ENCODE measurements at regions not wholly inside any gene's neighbourhood (a gene's known extent, or its start where the extent isn't known, plus 50 kb on each side); places are given as distances from the start of the nearest gene placed in this dataset.

GRCh38 chr15:37788767-37789396, 145.6 kb upstream of the TMCO5A start:
- no peak overlapping the region for H3K4me3 ChIP-seq (ENCODE audit: low read length)
- H3K9me3 ChIP-seq (ENCODE audit: control insufficient read depth in 1 of 2, insufficient read depth in 1 of 2, low read length in 2 of 2) = no peaks in the 10 kb centered on the region
- no peak overlapping the region for H3K4me3 Mint-ChIP-seq
- no peaks in the 10 kb centered on the region for H3K36me3 ChIP-seq (ENCODE audit: insufficient read depth, low read length)
- DNase-seq (no peak), ATAC-seq (ENCODE audit: poor library complexity) (no peak)
- H3K27me3 Mint-ChIP-seq = no peaks in the 10 kb centered on the region
- ChIA-PET POLR2A (no interaction called here), CTCF (no interaction called here)
- H3K4me1 ChIP-seq (ENCODE audit: insufficient read depth, low read length) = no peaks in the 10 kb centered on the region
- intact Hi-C loops (cut with DNase I, micrococcal nuclease) = no loop called here
- H3K36me3 Mint-ChIP-seq (ENCODE audit: low read depth) = no peaks in the 10 kb centered on the region
- no peak for TF ChIP-seq CTCF (IDR thresholded peaks at IDR 0.05)
- H3K27ac Mint-ChIP-seq = no peak overlapping the region
- H3K4me1 Mint-ChIP-seq (ENCODE audit: low read depth) = no peaks in the 10 kb centered on the region
- H3K27me3 ChIP-seq (ENCODE audit: control insufficient read depth in 1 of 2, insufficient read depth in 2 of 2, low read length in 2 of 2) = no peaks in the 10 kb centered on the region
- no peak overlapping the region for H3K27ac ChIP-seq (ENCODE audit: low read depth in 1 of 2, low read length in 2 of 2)
- no peaks in the 10 kb centered on the region for H3K9me3 Mint-ChIP-seq

- DNase-seq (no peak), ATAC-seq (ENCODE audit: poor library complexity) (no peak)
- H3K4me1 ChIP-seq (ENCODE audit: insufficient read depth, low read length) = no peaks in the 10 kb centered on the region
- Mint-ChIP-seq H3K4me3 (no peak overlapping the region), H3K27ac (no peak overlapping the region), H3K4me1 (ENCODE audit: low read depth) (no peaks in the 10 kb centered on the region), H3K36me3 (ENCODE audit: low read depth) (no peaks in the 10 kb centered on the region), H3K27me3 (no peaks in the 10 kb centered on the region), H3K9me3 (no peaks in the 10 kb centered on the region)
- ChIA-PET POLR2A (no interaction called here), CTCF (no interaction called here)
- no peak overlapping the region for H3K4me3 ChIP-seq (ENCODE audit: low read length)
- H3K27ac ChIP-seq (ENCODE audit: low read depth in 1 of 2, low read length in 2 of 2) = no peak overlapping the region
- no peaks in the 10 kb centered on the region for H3K36me3 ChIP-seq (ENCODE audit: insufficient read depth, low read length)
- no peak for TF ChIP-seq CTCF (IDR thresholded peaks at IDR 0.05)
- H3K27me3 ChIP-seq (ENCODE audit: control insufficient read depth in 1 of 2, insufficient read depth in 2 of 2, low read length in 2 of 2) = no peaks in the 10 kb centered on the region
- no peaks in the 10 kb centered on the region for H3K9me3 ChIP-seq (ENCODE audit: control insufficient read depth in 1 of 2, insufficient read depth in 1 of 2, low read length in 2 of 2)
- intact Hi-C loops (cut with DNase I, micrococcal nuclease) = no loop called here
Measured at GRCh38 chr15:37789397-37789786, 145.0 kb upstream of the TMCO5A start.

GRCh38 chr15:37789881-37790280, 144.6 kb upstream of the TMCO5A start:
- DNase-seq = no peak
- ATAC-seq (ENCODE audit: poor library complexity) = no peak
- Histone ChIP-seq H3K4me1 (ENCODE audit: insufficient read depth, low read length) (no peaks in the 10 kb centered on the region), H3K27me3 (ENCODE audit: control insufficient read depth in 1 of 2, insufficient read depth in 2 of 2, low read length in 2 of 2) (no peaks in the 10 kb centered on the region), H3K4me3 (ENCODE audit: low read length) (no peak overlapping the region), H3K9me3 (ENCODE audit: control insufficient read depth in 1 of 2, insufficient read depth in 1 of 2, low read length in 2 of 2) (no peaks in the 10 kb centered on the region), H3K27ac (ENCODE audit: low read depth in 1 of 2, low read length in 2 of 2) (no peak overlapping the region), H3K36me3 (ENCODE audit: insufficient read depth, low read length) (no peaks in the 10 kb centered on the region)
- H3K4me1 Mint-ChIP-seq (ENCODE audit: low read depth) = no peaks in the 10 kb centered on the region
- CTCF ChIA-PET = no interaction called here
- no peaks in the 10 kb centered on the region for H3K27me3 Mint-ChIP-seq
- H3K36me3 Mint-ChIP-seq (ENCODE audit: low read depth) = no peaks in the 10 kb centered on the region
- intact Hi-C loops (cut with DNase I, micrococcal nuclease) = no loop called here
- no peak overlapping the region for H3K4me3 Mint-ChIP-seq
- H3K27ac Mint-ChIP-seq = no peak overlapping the region
- POLR2A ChIA-PET = no interaction called here
- no peaks in the 10 kb centered on the region for H3K9me3 Mint-ChIP-seq
- no peak for TF ChIP-seq CTCF (IDR thresholded peaks at IDR 0.05)
